ENCODE measurements at regions not wholly inside any gene's neighbourhood (a gene's known extent, or its start where the extent isn't known, plus 50 kb on each side); places are given as distances from the start of the nearest gene placed in this dataset.

- no peak for TF ChIP-seq CTCF (IDR thresholded peaks at IDR 0.05; ENCODE audit: insufficient read depth, low read length, poor library complexity, severe bottlenecking)
- Histone ChIP-seq H3K4me3 (ENCODE audit: low read depth, low read length) (no peak overlapping the region), H3K36me3 (ENCODE audit: control insufficient read depth, insufficient read depth, low read length) (no peaks in the 10 kb centered on the region), H3K27me3 (ENCODE audit: control insufficient read depth, insufficient read depth, low read length) (no peaks in the 10 kb centered on the region)
- DNase-seq (ENCODE audit: low read depth): no peak
These were observed 602.1 kb upstream of the TMEM132C start for GRCh38 chr12:127664901-127665300.

- no peak overlapping the region for H3K4me3 ChIP-seq (ENCODE audit: low read depth, low read length)
- no peak for DNase-seq (ENCODE audit: low read depth)
- TF ChIP-seq CTCF (IDR thresholded peaks at IDR 0.05; ENCODE audit: insufficient read depth, low read length, poor library complexity, severe bottlenecking): no peak
- no peaks in the 10 kb centered on the region for H3K36me3 ChIP-seq (ENCODE audit: control insufficient read depth, insufficient read depth, low read length)
- H3K27me3 ChIP-seq (ENCODE audit: control insufficient read depth, insufficient read depth, low read length): no peaks in the 10 kb centered on the region
These were observed 599.8 kb upstream of the TMEM132C start for GRCh38 chr12:127667131-127667685.

GRCh38 chr12:127670294-127670693, 596.7 kb upstream of the TMEM132C start:
- no peaks in the 10 kb centered on the region for H3K27me3 ChIP-seq (ENCODE audit: control insufficient read depth, insufficient read depth, low read length)
- no peaks in the 10 kb centered on the region for H3K36me3 ChIP-seq (ENCODE audit: control insufficient read depth, insufficient read depth, low read length)
- no peak overlapping the region for H3K4me3 ChIP-seq (ENCODE audit: low read depth, low read length)
- DNase-seq (ENCODE audit: low read depth): no peak
- no peak for TF ChIP-seq CTCF (IDR thresholded peaks at IDR 0.05; ENCODE audit: insufficient read depth, low read length, poor library complexity, severe bottlenecking)

GRCh38 chr12:127670796-127671195, 596.2 kb upstream of the TMEM132C start:
- no peak overlapping the region for H3K4me3 ChIP-seq (ENCODE audit: low read depth, low read length)
- H3K36me3 ChIP-seq (ENCODE audit: control insufficient read depth, insufficient read depth, low read length): no peaks in the 10 kb centered on the region
- no peaks in the 10 kb centered on the region for H3K27me3 ChIP-seq (ENCODE audit: control insufficient read depth, insufficient read depth, low read length)
- DNase-seq (ENCODE audit: low read depth): no peak
- no peak for TF ChIP-seq CTCF (IDR thresholded peaks at IDR 0.05; ENCODE audit: insufficient read depth, low read length, poor library complexity, severe bottlenecking)

GRCh38 chr12:127675936-127676335, 591.0 kb upstream of the TMEM132C start:
- DNase-seq (ENCODE audit: low read depth): no peak
- no peak overlapping the region for H3K4me3 ChIP-seq (ENCODE audit: low read depth, low read length)
- H3K27me3 ChIP-seq (ENCODE audit: control insufficient read depth, insufficient read depth, low read length): no peaks in the 10 kb centered on the region
- no peaks in the 10 kb centered on the region for H3K36me3 ChIP-seq (ENCODE audit: control insufficient read depth, insufficient read depth, low read length)
- no peak for TF ChIP-seq CTCF (IDR thresholded peaks at IDR 0.05; ENCODE audit: insufficient read depth, low read length, poor library complexity, severe bottlenecking)

GRCh38 chr12:127677537-127678131, 589.3 kb upstream of the TMEM132C start:
- Histone ChIP-seq H3K36me3 (ENCODE audit: control insufficient read depth, insufficient read depth, low read length) (no peaks in the 10 kb centered on the region), H3K27me3 (ENCODE audit: control insufficient read depth, insufficient read depth, low read length) (no peaks in the 10 kb centered on the region), H3K4me3 (ENCODE audit: low read depth, low read length) (no peak overlapping the region)
- peak; percentile 71 for TF ChIP-seq CTCF (IDR thresholded peaks at IDR 0.05; ENCODE audit: insufficient read depth, low read length, poor library complexity, severe bottlenecking)
- peak; percentile 26 for DNase-seq (ENCODE audit: low read depth)
